ENCODE measurements at regions not wholly inside any gene's neighbourhood (a gene's known extent, or its start where the extent isn't known, plus 50 kb on each side); places are given as distances from the start of the nearest gene placed in this dataset.
"Not testable (repeated sequence)": the region's sequence is repeated elsewhere in the genome, so short reads cannot be mapped to it uniquely, and the experiment has no call there.

DNA sequence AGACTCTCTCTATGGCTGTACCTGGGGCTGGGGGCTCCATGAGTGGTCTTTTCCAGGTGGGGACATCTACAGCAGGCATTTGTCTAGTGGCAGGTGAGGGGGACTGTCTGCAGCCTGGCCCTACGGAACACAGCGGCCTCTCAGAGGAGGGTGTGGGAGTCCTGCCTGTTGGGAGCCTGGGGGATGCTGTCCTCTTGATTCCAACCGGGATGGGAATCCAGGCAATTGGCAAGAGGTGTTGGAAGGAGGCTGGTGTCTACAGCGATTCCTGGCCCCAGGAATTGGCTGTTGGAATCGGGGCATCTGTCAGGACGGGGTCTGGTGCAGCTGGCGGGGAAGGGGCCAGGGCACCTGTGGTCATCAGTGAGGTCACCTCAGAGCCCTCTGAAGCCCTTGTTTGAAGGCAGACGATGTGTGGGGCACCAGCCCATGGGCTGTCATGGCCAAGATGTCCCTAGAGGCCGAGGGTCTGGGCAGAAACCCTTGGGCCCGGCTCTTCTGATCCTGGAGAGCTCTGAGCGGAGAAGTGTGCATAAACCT lies 386.3 kb downstream of the TMEM121 start:
- peak; percentile 1 for DNase-seq

DNA sequence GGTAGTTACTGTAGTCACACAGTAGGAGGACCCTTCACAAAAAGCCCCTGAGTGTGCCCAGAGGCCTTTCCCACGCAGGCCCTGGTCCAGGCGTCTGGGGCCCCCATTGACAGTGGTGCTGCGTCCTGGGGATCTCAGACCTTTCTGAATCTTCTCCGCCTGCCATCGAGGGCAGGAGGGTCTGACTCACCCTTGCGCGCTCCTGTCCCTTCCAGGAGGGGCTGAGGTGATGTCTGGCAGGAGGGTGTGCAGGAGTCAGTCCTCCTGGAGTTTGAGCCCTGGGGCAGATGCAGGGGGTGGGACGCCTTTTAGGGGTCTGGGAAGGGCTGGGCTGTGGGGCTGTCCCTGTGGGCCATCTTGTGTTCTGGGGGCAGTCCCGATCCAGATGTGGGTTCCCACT lies 386.8 kb downstream of the TMEM121 start:
- DNase-seq, result peak; percentile 1

DNA sequence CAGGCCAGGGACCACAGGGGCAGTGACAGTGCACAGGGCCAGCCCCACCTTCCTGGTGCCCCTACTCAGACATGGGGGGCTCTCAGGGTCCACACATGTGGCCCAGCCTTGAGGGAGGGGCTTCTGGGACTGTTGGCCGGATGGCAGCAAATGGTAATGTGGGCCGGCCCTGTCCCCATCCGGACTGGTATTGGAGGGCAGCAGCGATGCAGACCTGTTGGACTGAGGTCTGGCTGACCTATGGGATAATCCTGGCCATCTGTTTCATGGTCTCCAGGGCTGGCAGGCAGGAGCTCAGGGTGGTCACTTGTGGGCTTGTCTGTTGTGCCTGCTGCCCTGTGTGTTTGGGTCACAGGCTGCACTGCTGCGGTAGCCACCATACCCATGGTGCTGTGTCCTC lies 387.5 kb downstream of the TMEM121 start:
- no peak for DNase-seq

DNA sequence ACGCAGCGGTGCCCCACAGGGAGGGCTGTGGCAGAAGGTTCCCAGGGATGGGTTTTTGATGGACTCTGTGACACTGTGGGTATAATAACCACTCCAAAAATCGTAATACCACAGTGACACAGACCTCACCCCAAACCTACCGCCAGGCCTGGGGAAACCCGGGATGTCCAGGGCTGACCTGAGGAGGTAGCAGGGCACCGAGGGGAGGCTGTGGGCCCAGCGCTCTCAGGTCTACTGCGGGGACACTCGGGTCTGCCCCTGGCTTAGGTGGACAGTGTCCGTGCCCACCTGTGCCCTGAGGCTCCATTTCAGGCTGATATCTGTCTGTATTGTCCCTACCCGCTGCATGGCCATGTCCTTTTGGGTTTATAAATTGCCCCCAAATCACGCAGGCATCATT lies 387.9 kb downstream of the TMEM121 start:
- not testable (repeated sequence) for DNase-seq

DNA sequence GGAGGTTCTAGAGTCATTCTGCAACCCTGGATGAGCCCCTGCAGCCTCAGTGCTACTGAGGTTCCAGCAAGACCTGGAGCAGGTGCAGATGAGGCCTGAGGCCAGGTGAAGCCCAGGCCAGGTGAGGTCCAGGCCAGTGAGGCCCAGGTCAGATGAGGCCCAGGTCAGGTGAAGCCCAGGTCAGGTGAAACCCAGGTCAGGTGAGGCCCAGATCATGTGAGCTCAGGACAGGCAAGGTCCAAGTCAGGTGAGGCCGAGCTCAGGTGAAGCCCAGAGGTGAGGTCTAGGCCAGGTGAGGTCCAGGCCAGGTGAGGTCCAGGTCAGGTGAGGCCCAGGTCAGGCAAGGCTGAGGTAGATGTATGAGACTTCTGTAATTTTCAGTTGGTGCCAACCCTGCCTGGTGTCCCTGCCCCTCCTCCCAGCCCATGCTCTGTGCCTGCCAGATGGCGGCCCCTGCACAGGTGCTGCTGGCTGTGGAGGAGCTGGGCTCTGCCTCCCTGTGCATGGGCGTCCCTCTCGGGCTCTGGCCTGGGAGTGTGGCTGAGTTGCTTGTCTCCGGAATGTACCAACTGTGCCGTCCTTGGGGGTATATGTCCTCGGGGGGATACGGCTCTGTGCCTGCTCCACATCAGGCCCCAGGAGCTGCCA lies 388.5 kb downstream of the TMEM121 start:
- no peak for DNase-seq

DNA sequence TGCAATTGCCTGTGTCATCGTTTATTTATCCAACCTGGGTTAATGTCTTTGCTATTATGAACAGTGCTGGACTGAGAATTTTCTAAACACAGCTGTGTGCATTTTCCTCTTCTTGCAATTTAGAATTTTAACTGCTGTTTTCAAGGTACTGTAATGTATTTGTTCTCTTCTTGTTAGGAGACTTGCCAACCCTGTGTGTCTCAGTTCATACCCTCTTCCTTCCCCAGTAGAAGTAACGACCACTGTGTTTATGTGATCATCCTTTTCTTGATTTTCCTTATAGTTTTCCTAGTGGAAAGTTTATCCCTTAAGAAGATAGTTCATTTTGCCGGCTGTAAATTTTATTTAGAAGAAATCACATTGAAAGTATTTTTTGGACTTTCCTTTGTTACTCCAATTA lies 389.2 kb downstream of the TMEM121 start:
- DNase-seq, result not testable (repeated sequence)

DNA sequence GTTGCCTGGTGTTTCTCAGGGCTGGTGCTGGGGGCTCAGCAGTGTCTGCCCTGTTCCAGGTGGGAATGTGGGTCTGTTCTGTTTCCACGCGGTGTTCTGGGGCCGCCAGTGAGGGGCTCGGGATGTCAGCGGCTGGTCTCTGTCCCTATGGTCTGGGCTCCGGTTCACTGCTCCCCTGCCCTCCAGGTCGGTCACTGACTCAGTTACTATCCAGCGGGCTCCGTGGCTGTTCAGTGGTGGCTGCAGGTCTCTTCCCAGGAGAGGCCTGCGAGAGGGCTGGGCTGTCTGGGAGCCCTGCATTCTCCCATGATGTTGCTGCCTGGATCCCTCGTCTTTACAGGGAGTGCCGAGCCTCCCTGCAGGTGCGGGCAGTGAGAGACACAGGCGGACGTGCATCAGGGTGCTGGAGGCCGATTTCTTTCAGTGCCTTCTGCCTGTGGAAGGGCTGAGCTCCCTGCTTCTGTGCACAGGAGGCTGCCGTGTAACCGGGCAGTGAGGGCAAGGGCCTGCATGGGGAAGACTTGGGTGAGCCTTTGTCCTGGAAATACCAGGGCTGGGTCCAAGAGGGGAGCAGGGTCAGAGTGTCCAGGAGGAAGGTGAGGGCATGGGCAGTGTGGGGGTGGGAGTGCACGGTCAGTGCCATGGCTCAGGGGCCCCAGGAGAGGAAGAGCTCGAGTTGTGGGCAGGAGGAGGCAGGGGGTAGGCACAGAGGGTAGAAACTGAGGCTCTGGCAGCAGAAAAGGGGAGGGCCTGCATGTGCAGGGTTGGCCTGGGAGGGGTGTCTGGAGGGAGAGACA lies 391.0 kb downstream of the TMEM121 start:
- peak; percentile 26 for DNase-seq

DNA sequence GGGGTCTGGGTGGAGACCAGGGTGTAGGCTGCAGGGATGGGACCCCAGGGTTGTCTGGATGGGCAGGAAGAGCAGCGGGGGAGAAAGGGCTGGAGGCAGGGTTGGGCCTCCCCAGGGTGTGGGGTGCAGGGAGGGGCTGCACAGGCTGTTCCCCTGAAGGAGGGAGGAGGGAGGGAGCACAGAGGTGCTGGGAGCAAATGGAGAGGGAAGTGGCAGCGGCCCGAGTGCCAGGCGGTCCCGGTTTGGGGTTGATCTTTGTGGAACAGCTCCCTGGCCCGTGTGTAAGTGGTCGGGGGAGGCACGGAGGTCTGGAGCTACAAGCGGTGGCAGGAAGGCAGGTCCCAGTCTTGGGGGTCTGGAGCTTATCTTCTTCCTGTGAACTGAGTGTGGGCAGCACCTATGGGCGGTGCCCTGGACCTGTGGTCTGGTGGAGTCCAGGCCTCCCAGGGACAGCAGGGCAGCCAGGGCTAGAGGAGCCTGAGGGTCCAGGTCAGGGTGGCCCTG lies 391.6 kb downstream of the TMEM121 start:
- no peak for DNase-seq

DNA sequence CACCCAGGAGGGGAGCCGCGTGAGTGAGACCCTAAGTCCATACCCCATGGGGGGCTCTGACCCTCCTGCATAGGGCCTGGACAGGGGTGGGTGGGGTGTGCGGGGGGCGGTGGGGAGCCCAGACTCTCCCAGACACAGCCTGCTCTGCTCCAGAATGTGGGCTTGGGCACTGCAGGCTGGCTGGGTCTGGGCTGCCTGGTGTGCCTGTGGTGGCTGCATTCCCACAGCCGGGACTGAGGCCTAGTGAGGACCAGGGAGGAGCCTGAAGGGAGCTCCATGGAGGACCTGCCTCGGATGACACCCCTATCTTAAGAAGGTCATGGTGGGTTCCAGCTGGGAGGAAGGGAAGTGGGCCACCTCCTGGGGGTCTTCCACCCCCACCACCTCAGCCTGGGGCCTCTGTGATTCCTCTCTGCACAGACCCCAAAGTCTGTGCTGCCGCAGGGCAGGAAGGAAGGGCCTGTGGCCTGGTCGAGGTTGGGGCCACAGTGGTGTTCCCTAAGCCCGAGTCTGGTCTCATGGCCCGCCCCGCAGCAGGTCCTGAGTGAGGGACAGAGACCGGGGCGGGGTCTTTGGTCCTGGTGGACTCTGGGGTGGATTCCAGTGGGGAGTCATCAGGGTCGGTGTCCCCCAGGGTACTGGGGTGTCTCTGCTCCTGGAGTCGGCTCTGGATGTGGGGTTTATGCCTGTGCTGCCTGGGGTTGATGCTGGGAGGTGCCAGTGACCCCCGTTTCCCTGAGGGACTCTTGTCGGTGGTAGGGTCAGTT lies 392.3 kb downstream of the TMEM121 start:
- no peak for DNase-seq

DNA sequence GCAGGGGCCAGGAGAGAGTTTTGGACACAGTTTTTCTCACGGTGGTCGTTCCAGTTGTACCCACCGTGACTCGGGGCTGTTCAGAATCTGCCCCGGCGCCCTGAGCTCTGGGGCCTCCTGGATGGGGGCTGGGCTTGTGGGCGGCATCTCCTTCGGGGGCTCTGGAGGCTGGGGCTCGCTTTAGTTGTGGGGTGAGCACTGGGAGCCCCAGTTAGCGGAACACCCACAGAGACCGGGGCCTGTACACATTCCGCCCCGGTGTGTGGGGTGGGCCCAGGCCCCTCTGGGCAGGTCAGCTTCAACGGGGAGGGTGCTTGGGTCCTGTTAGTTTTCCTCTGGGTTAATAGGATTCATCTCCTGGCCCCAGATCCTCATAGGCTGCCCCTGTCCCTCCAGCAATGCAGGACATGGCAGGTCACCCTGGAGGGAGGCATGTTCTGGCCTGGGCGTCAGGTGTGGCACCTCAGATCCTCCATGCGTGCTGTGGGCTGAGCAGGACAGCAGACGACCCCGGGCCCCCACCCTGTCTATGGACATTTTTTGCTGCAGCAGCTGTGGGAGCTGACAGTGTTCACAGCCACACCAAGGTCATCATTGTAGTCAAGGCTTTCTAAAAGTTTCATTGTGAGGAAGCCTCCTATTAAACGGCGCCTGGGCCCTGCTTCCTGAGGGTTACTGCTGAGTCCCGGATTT lies 393.2 kb downstream of the TMEM121 start:
- no peak for DNase-seq

DNA sequence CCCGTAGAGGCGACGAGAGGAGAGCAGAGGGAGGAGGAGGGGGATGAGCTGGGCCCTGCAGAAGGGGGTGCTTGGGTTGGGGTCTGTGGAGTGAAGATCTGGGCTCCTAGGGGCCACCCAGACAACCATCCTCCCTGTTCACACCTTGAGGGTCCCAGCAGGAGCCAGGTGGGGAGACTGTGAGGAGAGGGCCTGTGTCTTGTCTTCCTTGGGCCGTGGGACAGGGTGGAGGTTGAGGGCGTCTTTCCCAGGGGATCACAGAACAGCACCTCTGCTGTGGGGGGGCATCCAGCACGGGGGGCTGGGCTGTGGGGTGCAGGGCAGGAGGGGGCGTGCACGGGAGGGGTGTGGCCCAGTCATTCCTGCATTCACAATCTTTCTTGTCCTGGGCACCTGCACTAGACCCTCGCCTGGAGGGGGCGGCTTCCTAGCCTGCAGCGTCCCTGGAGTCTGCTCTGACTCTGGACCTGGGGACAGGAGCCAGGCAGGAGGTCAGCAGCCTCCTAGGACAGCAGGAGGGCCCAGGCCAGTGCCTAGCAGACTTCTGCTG lies 393.8 kb downstream of the TMEM121 start:
- not testable (repeated sequence) for DNase-seq

DNA sequence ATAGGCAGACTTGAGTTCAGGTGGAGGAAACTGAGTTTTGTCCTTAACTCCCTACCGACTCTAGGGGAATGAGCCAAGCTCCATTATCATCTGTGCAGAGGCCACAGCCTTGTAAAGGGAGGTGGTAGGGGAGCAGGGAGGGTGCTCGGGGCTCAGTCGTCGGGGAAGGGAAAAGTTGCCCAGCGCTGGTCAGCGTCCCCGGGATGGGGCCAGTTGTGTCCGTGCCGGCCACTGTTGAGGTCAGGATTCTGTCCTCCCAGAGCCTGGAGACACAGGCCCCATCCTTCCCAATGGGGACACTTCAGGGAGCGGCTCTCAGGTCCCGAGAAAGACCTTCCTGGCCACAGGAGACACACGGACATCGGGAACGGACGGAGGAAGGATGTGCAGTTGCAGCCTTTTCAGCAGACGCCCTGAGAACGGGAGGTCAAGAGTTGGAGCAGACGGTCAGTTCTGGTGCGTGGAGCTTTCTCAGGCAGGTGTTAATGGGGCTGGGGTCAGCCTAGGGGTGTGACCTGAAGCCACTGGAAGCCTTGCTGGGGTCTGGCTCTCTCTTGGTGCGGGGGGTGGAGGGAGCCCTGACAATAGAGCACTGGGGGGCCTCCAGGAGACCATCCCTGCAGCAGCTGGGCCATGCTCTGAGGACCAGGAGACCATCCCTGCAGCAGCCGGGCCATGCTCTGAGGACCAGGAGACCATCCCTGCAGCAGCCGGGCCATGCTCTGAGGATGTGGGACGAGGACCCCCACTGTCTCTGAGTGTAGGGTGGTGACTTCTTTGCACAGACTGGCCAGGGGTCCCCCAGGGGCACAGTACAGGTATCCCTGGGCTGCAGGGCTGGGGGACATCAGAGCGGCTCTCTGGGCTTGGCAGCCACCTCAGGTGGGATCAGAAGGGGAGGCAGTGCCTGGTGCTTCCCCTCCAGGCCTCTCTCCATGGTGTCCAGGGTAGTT lies 394.7 kb downstream of the TMEM121 start:
- not testable (repeated sequence) for DNase-seq

DNA sequence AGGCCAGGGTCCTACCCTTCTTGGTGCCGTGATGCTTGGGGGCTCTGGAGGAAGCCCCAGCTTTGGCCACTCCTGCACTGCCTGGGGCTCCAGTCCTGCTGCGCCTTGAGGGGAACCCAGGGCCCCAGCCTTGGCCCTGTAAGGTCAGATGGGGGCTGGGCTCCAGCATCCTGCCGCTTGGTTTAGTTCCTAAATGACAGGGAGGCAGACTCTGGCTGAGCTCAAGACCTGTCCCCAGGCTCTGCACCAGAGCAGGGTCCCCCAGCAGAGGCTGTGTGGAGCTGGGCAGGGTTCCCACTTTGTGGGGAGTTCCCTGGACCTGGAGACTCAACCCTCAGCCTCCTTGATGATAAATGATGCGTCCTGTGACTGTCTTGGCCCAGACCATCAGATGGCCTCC lies 395.4 kb downstream of the TMEM121 start:
- not testable (repeated sequence) for DNase-seq

DNA sequence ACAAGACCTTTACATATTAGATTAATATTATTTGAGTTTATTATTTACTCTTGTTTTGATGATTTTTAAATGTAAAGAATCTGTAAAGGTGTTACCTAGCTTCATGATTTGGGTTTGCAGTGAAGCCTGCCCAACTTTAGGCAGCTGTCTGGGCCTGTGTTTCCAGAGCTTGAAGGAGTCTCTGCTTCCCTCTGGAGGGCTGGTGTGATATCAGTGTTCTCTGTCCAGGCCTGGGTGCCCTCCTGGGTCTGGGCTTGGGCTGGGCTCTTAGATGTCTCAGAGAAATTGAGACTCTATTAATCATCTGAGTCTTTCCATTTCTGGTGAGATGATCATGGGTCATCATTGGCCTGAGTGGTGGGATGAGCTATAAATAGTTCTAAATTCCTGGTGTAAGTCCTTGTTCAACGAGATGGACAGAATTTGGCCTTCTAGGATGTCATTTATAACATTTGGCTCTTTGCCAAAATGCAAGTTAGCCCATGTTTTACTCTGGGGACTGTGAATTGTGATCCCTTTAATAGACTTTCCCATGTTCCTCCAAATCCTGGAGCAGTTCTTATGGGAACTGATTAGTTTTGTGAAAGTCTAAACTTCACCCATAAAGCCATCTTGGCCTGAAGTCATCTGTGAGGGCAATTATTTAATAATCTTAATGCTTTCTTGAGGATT lies 397.3 kb downstream of the TMEM121 start:
- DNase-seq, result not testable (repeated sequence)

DNA sequence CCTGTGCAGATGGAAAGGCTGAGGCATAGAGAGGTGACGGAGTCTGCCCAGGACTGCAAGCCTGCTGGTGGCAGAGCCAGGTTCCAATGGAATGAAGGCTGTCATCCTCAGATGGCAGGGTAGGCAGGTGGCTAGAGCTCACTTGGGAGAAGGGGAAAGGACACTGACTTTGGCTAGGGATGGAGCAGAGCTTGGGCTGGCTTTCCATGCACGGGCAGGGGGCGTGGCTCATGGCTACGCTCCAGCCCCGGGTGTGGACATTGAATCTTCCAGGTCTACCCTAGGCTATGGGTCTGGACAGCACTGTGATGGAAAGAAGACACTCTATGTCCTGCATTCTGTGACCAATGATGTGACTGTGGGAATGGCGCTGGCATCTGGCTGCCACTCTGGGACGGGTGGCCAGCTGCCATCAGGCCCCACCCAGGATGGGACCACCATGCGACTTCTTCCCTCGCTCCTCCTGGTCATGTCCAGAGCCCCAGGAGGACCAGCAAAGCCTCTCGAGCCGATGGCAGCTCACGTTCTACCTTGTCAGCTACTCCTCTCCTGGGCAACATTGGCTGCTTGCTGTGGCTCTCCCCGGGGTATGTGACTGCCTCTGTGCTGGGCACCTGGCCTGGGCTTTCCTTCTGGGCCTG lies 398.7 kb downstream of the TMEM121 start:
- DNase-seq, result no peak

DNA sequence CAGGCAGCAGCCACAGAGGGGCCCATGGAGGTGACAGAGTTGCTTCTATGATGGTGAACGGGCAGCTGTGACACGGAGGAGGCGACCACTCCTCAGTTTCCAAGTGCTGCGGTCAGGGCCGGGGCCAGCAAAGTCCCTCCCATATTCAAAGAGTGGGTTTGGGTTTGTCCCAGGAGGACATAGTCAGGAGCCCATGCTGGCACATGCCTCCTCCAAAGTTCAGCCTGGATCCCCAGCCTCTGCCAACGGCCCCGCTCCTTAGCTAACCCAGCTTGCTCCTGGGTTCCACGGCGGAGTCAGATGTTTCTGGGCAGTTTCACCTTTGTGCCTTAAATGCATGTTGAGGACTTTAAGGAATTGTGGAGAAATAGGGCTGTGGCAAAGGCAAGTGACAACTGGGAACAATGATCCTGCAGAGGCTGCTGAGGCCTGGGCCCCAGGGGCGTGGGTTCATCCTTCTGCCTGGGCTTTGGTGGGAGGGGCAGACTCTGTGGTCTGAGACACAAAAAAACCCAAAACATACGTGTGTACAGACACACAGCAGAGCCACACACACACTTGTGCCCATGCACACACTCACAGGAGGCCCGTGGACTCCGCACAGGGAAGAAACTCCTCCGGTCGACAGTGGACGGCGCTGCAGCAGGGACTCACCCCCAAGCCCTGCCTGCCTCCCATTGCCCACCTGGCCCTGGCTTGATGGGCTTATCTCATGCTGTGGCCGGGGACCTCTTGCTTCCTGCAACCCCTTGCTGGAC lies 399.4 kb downstream of the TMEM121 start:
- no peak for DNase-seq

DNA sequence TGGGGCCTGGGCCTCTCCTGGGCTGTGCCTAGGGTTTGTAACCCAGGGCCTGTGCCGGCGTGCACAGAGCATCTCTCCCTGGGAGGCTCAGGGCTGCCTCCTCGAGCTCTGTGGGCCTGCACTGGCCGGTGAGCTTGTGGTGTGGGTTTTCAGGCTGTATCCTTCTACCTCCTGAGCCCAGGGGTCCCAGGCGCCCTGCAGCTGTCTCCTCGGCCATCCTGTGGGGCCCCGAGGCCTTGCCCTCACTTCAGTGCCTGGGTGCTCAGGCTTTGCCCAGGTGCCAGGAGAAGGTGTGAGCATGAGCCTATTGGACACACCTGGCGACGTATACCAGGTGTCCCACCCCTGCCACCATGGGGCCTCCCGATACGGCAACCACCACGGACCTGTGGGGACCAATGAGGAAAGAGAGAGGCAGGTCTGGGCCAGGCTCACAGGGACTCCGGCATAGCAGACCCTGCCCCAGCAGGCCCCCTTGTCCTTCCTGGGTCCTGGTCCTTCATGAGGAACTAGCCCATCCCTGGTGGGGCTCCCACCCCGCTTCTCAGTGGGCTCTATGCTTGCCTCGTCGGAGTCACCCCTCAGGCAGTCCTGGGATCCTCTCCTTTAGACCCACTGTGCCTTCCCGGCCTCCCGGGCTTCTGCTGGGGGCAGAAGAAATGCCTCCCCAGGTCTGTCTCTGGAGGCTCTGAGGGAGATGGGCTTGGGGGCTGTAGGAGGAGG lies 400.2 kb downstream of the TMEM121 start:
- DNase-seq, result no peak

Data from right forelimb (tissue), 1 donor.